Tibial artery (tissue), 4 donors: ENCODE measurements at regions not wholly inside any gene's neighbourhood (a gene's known extent, or its start where the extent isn't known, plus 50 kb on each side); places are given as distances from the start of the nearest gene placed in this dataset.

Experiments
- DNase-seq, 2 donors: peaks; one replicate each; pipeline ENCODE4 v3.0.0-alpha.2; 2019
- H3K27ac ChIP-seq, 2 donors: fragments of 200-600 bp; sonication (generic) in 1 of 2; 1 replicate in 1 of 2; 2 replicates in 1 of 2; pipeline ENCODE4 v1.5.1; 2018 to 2019; ENCODE audit warnings: mild to moderate bottlenecking in 1 of 2
- H3K27me3 ChIP-seq, 2 donors: fragments of 200-600 bp; sonication (generic) in 1 of 2; one replicate each; pipeline versions ENCODE4 v1.5.1 to v1.6.0; 2016 to 2019
- H3K36me3 ChIP-seq, 3 donors: fragments of 200-600 bp; sonication (generic) in 2 of 3; one replicate each; pipeline ENCODE4 v1.5.1; 2016 to 2019; ENCODE audit warnings: mild to moderate bottlenecking in 2 of 3
- H3K4me1 ChIP-seq, 4 donors: fragments of 200-600 bp; sonication (generic) in 2 of 4; 1 replicate in 3 of 4; 2 replicates in 1 of 4; pipeline ENCODE4 v1.5.1; 2016 to 2019
- H3K4me3 ChIP-seq, 2 donors: fragments of 200-600 bp; sonication (generic) in 1 of 2; 1 replicate in 1 of 2; 2 replicates in 1 of 2; pipeline ENCODE4 v1.5.1; 2018 to 2019; ENCODE audit warnings: mild to moderate bottlenecking in 2 of 2
- H3K9me3 ChIP-seq, 3 donors: fragments of 200-600 bp; sonication (generic) in 1 of 3; one replicate each; pipeline ENCODE4 v1.5.1; 2016 to 2019
- intact Hi-C: fragments of 100-400 bp; cut with DNase I; formaldehyde crosslinking; loops from one replicate; pipeline ENCODE4 v1.15.0; 2023; ENCODE audit warnings: low total_unique reads
- TF ChIP-seq, protein P1 (sequence below), 2 experiments: fragments of 200-600 bp in 1 of 2; fragments of 450-650 bp in 1 of 2; IDR thresholded peaks; one replicate each; pipeline ENCODE4 v1.5.1; 2017 to 2019; ENCODE audit warnings: antibody characterized with exemption in 2 of 2, mild to moderate bottlenecking in 1 of 2, moderate library complexity in 1 of 2

DNA sequence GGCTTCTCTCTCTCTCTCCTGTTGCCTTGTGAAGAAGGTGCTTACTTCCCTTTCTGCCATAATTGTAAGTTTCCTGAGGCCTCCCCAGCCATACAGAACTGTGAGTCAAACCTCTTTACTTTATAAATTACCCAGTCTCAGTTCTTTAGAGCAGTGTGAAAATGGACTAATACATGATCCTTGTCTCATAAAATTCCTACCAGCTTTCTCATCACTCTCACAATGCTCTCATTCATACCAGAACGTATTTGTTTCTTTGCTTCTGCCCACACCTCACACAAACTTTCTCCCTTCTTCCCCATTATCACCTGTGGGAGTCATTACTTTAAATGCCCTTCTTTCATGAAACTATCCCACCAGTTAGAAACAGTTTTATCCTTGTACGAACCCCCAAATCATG, 62.7 kb upstream of the ARHGAP42 start:
- Histone ChIP-seq H3K27me3 (no peaks in the 10 kb centered on the region), H3K36me3 (no peaks in the 10 kb centered on the region), H3K4me1 (no peaks in the 10 kb centered on the region), H3K27ac (no peak overlapping the region), H3K9me3 (peaks cover 3 to 22% (median 11%) of the 10 kb centered on the region in 3 donors), H3K4me3 (no peak overlapping the region)
- DNase-seq = no peak
- TF ChIP-seq, protein P1, sequence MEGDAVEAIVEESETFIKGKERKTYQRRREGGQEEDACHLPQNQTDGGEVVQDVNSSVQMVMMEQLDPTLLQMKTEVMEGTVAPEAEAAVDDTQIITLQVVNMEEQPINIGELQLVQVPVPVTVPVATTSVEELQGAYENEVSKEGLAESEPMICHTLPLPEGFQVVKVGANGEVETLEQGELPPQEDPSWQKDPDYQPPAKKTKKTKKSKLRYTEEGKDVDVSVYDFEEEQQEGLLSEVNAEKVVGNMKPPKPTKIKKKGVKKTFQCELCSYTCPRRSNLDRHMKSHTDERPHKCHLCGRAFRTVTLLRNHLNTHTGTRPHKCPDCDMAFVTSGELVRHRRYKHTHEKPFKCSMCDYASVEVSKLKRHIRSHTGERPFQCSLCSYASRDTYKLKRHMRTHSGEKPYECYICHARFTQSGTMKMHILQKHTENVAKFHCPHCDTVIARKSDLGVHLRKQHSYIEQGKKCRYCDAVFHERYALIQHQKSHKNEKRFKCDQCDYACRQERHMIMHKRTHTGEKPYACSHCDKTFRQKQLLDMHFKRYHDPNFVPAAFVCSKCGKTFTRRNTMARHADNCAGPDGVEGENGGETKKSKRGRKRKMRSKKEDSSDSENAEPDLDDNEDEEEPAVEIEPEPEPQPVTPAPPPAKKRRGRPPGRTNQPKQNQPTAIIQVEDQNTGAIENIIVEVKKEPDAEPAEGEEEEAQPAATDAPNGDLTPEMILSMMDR (IDR thresholded peaks at IDR 0.05) = no peak
- intact Hi-C loops = no loop called here

DNA sequence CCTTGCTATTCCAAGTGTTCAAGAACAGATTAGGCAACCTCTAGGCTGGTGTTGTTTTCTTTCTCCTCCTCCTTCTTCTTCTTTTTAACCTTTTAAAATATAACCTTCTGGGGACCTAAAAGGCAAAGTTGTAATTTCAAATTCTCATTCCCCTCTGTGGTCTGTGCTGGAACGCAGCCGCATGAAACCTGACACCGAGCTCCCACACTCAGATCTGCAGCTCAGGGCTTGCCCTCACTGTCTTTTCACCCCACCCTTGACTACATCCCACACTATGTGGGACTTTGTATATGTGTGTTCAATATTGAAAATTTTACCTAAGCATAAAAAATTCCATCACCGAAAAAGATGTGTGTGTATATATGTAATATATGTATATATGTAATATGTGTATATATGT, 62.0 kb upstream of the ARHGAP42 start:
- DNase-seq = no peak
- H3K4me1 ChIP-seq = no peaks in the 10 kb centered on the region
- intact Hi-C loops = no loop called here
- no peak overlapping the region for H3K27ac ChIP-seq
- no peaks in the 10 kb centered on the region for H3K36me3 ChIP-seq
- H3K4me3 ChIP-seq = no peak overlapping the region
- H3K9me3 ChIP-seq = peaks cover 3 to 22% (median 11%) of the 10 kb centered on the region in 3 donors
- H3K27me3 ChIP-seq = no peaks in the 10 kb centered on the region
- TF ChIP-seq, protein P1 (IDR thresholded peaks at IDR 0.05) = no peak

DNA sequence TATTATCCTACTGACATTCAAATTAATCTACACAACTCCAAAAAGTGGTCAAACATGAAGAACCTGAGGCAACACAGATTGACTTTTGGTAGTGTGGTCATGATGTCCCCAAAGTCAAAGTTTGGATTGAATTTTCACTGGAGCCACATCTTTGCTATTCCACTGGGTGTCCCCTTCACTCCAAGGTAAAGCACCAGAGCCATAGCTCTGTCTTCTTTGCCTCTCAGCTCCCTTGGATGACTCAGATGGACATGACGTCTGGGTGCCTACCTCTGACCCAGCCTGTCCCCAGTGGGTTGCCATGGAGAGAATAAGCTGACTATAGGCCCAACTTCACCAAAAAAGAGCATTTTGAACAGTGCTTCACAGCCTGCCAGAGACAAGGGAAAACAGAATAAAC, 57.4 kb upstream of the ARHGAP42 start:
- Histone ChIP-seq H3K4me1 (peaks cover 0 to 14% (median 5%) of the 10 kb centered on the region in 4 donors), H3K27me3 (no peaks in the 10 kb centered on the region), H3K4me3 (no peak overlapping the region), H3K36me3 (no peaks in the 10 kb centered on the region), H3K9me3 (no peaks in the 10 kb centered on the region), H3K27ac (no peak overlapping the region)
- TF ChIP-seq, protein P1 (IDR thresholded peaks at IDR 0.05) = no peak
- DNase-seq = no peak
- intact Hi-C loops = no loop called here

DNA sequence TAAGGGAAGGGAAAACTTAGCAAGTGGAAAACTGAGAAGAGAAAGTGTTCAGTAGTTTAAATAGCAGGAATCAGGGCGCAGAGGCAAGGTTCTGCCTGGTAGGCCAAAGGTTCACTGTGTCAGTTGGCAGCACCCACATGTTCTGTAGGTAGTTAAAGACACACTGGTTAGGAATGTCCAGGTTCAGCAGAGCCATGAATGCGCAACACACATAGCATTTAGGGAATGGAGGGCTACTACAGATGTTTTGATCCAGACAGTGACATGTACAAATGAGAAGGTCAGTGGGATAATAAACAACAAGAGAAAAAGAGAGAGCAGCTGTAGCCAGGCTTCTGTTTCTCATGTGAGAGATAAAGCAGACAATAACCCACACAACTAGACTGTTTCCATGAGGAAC, 56.2 kb upstream of the ARHGAP42 start:
- Histone ChIP-seq H3K9me3 (no peaks in the 10 kb centered on the region), H3K36me3 (no peaks in the 10 kb centered on the region), H3K27me3 (no peaks in the 10 kb centered on the region), H3K4me3 (no peak overlapping the region), H3K27ac (no peak overlapping the region), H3K4me1 (peaks cover 0 to 14% (median 5%) of the 10 kb centered on the region in 4 donors)
- DNase-seq = no peak
- intact Hi-C loops = no loop called here
- TF ChIP-seq, protein P1 (IDR thresholded peaks at IDR 0.05) = no peak

DNA sequence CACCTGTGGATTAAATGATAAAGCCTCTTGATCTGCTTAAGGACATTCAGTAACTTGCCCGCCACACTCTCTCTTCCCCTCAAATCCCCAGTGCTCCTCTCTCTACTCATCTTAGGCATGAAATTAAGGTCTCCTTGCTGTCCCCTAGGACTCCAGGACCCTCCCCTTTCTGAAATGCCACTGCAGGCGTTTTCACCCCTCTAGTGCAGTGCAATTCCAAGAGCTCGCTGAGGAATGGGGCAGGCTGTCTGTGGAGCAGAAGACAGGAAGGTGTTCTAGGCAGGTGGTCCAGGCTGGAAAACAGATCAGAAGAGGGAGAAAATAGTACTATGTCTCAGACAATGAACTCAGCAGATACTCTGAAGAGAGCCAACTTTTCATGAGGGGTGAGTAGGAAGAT, 55.8 kb upstream of the ARHGAP42 start:
- no peak overlapping the region for H3K27ac ChIP-seq
- TF ChIP-seq, protein P1 (IDR thresholded peaks at IDR 0.05) = no peak
- H3K9me3 ChIP-seq = no peaks in the 10 kb centered on the region
- no peak overlapping the region for H3K4me3 ChIP-seq
- no peaks in the 10 kb centered on the region for H3K36me3 ChIP-seq
- no peak for DNase-seq
- intact Hi-C loops = no loop called here
- H3K4me1 ChIP-seq = peaks cover 0 to 14% (median 5%) of the 10 kb centered on the region in 4 donors
- H3K27me3 ChIP-seq = no peaks in the 10 kb centered on the region

DNA sequence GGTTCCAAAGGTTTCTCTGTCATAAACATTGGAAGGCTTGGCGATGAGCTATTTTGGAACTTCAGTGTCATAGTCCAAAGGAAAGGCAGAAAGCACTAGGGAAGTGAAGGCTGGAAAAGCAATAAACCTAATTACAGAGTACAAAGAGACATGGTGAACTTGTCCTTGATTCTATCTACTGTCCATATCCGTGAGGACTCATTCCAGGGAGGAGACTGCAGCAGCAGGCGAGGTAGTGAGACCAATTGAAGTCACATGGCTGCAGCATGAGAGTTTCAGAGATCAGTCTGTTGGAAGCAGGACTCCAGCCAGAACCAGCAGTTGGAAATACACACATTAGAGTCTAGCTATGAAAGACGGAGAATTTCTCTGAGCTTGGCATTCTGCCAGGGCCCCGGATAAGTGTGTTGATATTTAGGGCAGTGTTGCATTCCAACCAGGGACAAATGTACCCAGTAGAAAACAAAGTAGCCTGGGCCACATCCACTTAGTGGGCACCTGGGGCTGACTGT, 54.1 kb upstream of the ARHGAP42 start:
- TF ChIP-seq, protein P1 (IDR thresholded peaks at IDR 0.05) = no peak
- intact Hi-C loops = no loop called here
- peak in 1 of 2 donors; percentile 38 for DNase-seq
- no peaks in the 10 kb centered on the region for H3K9me3 ChIP-seq
- H3K4me3 ChIP-seq = no peak overlapping the region
- H3K4me1 ChIP-seq = peaks cover 0 to 14% (median 5%) of the 10 kb centered on the region in 4 donors
- no peaks in the 10 kb centered on the region for H3K27me3 ChIP-seq
- no peaks in the 10 kb centered on the region for H3K36me3 ChIP-seq
- H3K27ac ChIP-seq = peak overlapping the region; percentile 29 to 43
